Natural killer cell treated with Interleukin-12 subunit alpha and Interleukin-12 subunit beta and Interleukin-15 and Interleukin-18, amount 100 ng/mL, for 72 hours (primary cell): ENCODE measurements at regions not wholly inside any gene's neighbourhood (a gene's known extent, or its start where the extent isn't known, plus 50 kb on each side); places are given as distances from the start of the nearest gene placed in this dataset.
"Not testable (repeated sequence)": the region's sequence is repeated elsewhere in the genome, so short reads cannot be mapped to it uniquely, and the experiment has no call there.

ENCODE experiments used
- ATAC-seq, 2 donors: fragments of 150-1000 bp; cut with Tn5 transposase in 1 of 2; sonication (Bioruptor Pico), chemical (Tn5 transposase) in 1 of 2; 2 replicates each; pipeline ENCODE4 v1.10.0; 2021
- DNase-seq: peaks from one replicate; pipeline ENCODE4 v3.0.0; 2022; ENCODE audit warnings: low spot score
- H3K27ac Mint-ChIP-seq, 2 donors: 1 replicate in 1 of 2; 2 replicates in 1 of 2; pipeline ENCODE4 v1.8.0; 2022; ENCODE audit warnings: mixed read lengths in 2 of 2, mild to moderate bottlenecking in 1 of 2, moderate library complexity in 1 of 2
- H3K27me3 Mint-ChIP-seq, 2 donors: 1 replicate in 1 of 2; 2 replicates in 1 of 2; pipeline ENCODE4 v1.8.0; 2022; ENCODE audit warnings: mixed read lengths in 2 of 2
- H3K36me3 Mint-ChIP-seq: one replicate; pipeline ENCODE4 v1.8.0; 2022; ENCODE audit warnings: mixed read lengths
- H3K4me1 Mint-ChIP-seq, 2 donors: 1 replicate in 1 of 2; 2 replicates in 1 of 2; pipeline ENCODE4 v1.8.0; 2022; ENCODE audit warnings: low read depth in 2 of 2, mixed read lengths in 2 of 2, mild to moderate bottlenecking in 1 of 2
- H3K4me3 Mint-ChIP-seq: one replicate; pipeline ENCODE4 v1.8.0; 2022; ENCODE audit warnings: mixed read lengths
- H3K9me3 Mint-ChIP-seq: 2 replicates; pipeline ENCODE4 v1.8.0; 2022; ENCODE audit warnings: mixed read lengths

- peaks cover 8% of the 10 kb centered on the region for H3K36me3 Mint-ChIP-seq
- no peak overlapping the region for H3K4me3 Mint-ChIP-seq
- H3K4me1 Mint-ChIP-seq = no peaks in the 10 kb centered on the region
- H3K27ac Mint-ChIP-seq = no peak overlapping the region
- no peaks in the 10 kb centered on the region for H3K27me3 Mint-ChIP-seq
- no peak for DNase-seq
- peaks cover 21% of the 10 kb centered on the region for H3K9me3 Mint-ChIP-seq
- no peak for ATAC-seq
These were observed 1117.6 kb upstream of the SLC39A10 start for GRCh38 chr2:194539425-194539824.

GRCh38 chr2:194526121-194526520 is 1130.9 kb upstream of the SLC39A10 start:
- no peaks in the 10 kb centered on the region for H3K27me3 Mint-ChIP-seq
- H3K36me3 Mint-ChIP-seq = no peaks in the 10 kb centered on the region
- H3K4me3 Mint-ChIP-seq = no peak overlapping the region
- DNase-seq (no peak), ATAC-seq (no peak)
- H3K4me1 Mint-ChIP-seq = no peaks in the 10 kb centered on the region
- no peak overlapping the region for H3K27ac Mint-ChIP-seq
- no peaks in the 10 kb centered on the region for H3K9me3 Mint-ChIP-seq

- Mint-ChIP-seq H3K4me1 (no peaks in the 10 kb centered on the region), H3K27ac (no peak overlapping the region), H3K4me3 (no peak overlapping the region), H3K27me3 (no peaks in the 10 kb centered on the region), H3K36me3 (no peaks in the 10 kb centered on the region), H3K9me3 (no peaks in the 10 kb centered on the region)
- DNase-seq (no peak), ATAC-seq (no peak)
These were observed 1142.7 kb upstream of the SLC39A10 start for GRCh38 chr2:194514281-194514680.

- not testable (repeated sequence) for H3K27me3 Mint-ChIP-seq, H3K4me1 Mint-ChIP-seq, ATAC-seq, H3K36me3 Mint-ChIP-seq, H3K9me3 Mint-ChIP-seq, DNase-seq, H3K4me3 Mint-ChIP-seq, H3K27ac Mint-ChIP-seq
These were observed 1146.0 kb upstream of the SLC39A10 start for GRCh38 chr2:194511070-194511469.

- not testable (repeated sequence) for H3K36me3 Mint-ChIP-seq, H3K9me3 Mint-ChIP-seq, DNase-seq, H3K27me3 Mint-ChIP-seq, ATAC-seq, H3K4me1 Mint-ChIP-seq, H3K27ac Mint-ChIP-seq, H3K4me3 Mint-ChIP-seq
These were observed 1152.2 kb upstream of the SLC39A10 start for GRCh38 chr2:194504876-194505275.

- no peak for ATAC-seq
- H3K4me1 Mint-ChIP-seq = no peaks in the 10 kb centered on the region
- no peak overlapping the region for H3K4me3 Mint-ChIP-seq
- no peaks in the 10 kb centered on the region for H3K9me3 Mint-ChIP-seq
- H3K36me3 Mint-ChIP-seq = no peaks in the 10 kb centered on the region
- DNase-seq = no peak
- no peaks in the 10 kb centered on the region for H3K27me3 Mint-ChIP-seq
- no peak overlapping the region for H3K27ac Mint-ChIP-seq
These were observed 1162.0 kb upstream of the SLC39A10 start for GRCh38 chr2:194495046-194495445.

GRCh38 chr2:194494401-194494800 is 1162.6 kb upstream of the SLC39A10 start:
- Mint-ChIP-seq H3K9me3 (no peaks in the 10 kb centered on the region), H3K27ac (no peak overlapping the region), H3K4me1 (no peaks in the 10 kb centered on the region), H3K27me3 (no peaks in the 10 kb centered on the region), H3K36me3 (no peaks in the 10 kb centered on the region), H3K4me3 (no peak overlapping the region)
- no peak for DNase-seq
- no peak for ATAC-seq

- Mint-ChIP-seq H3K4me3 (no peak overlapping the region), H3K27ac (no peak overlapping the region)
These were observed 1165.5 kb upstream of the SLC39A10 start for GRCh38 chr2:194491409-194492115.

GRCh38 chr2:194486326-194486725 is 1170.7 kb upstream of the SLC39A10 start:
- H3K36me3 Mint-ChIP-seq = peaks cover 4% of the 10 kb centered on the region
- ATAC-seq = no peak
- peaks cover 14% of the 10 kb centered on the region for H3K9me3 Mint-ChIP-seq
- H3K4me3 Mint-ChIP-seq = no peak overlapping the region
- no peak for DNase-seq
- H3K27ac Mint-ChIP-seq = no peak overlapping the region
- H3K27me3 Mint-ChIP-seq = no peaks in the 10 kb centered on the region
- H3K4me1 Mint-ChIP-seq = no peaks in the 10 kb centered on the region

More at GRCh38 chr2:194491409-194492115, 1165.5 kb upstream of the SLC39A10 start:
- no peaks in the 10 kb centered on the region for H3K36me3 Mint-ChIP-seq
- ATAC-seq = no peak
- no peaks in the 10 kb centered on the region for H3K27me3 Mint-ChIP-seq
- DNase-seq = no peak
- H3K9me3 Mint-ChIP-seq = no peaks in the 10 kb centered on the region
- no peaks in the 10 kb centered on the region for H3K4me1 Mint-ChIP-seq

- DNase-seq (no peak), ATAC-seq (no peak)
- Mint-ChIP-seq H3K4me1 (no peaks in the 10 kb centered on the region), H3K27ac (no peak overlapping the region), H3K27me3 (no peaks in the 10 kb centered on the region), H3K36me3 (peaks cover 4% of the 10 kb centered on the region), H3K4me3 (no peak overlapping the region), H3K9me3 (peaks cover 14% of the 10 kb centered on the region)
These were observed 1174.0 kb upstream of the SLC39A10 start for GRCh38 chr2:194483041-194483440.

- H3K27me3 Mint-ChIP-seq = no peaks in the 10 kb centered on the region
- H3K36me3 Mint-ChIP-seq = no peaks in the 10 kb centered on the region
- H3K27ac Mint-ChIP-seq = no peak overlapping the region
- peaks cover 11% of the 10 kb centered on the region for H3K9me3 Mint-ChIP-seq
- no peaks in the 10 kb centered on the region for H3K4me1 Mint-ChIP-seq
- ATAC-seq = no peak
- H3K4me3 Mint-ChIP-seq = no peak overlapping the region
- no peak for DNase-seq
These were observed 1191.4 kb upstream of the SLC39A10 start for GRCh38 chr2:194465641-194466040.

GRCh38 chr2:194464964-194465638 is 1191.9 kb upstream of the SLC39A10 start:
- H3K4me3 Mint-ChIP-seq = no peak overlapping the region
- H3K4me1 Mint-ChIP-seq = no peaks in the 10 kb centered on the region
- no peak overlapping the region for H3K27ac Mint-ChIP-seq
- no peaks in the 10 kb centered on the region for H3K36me3 Mint-ChIP-seq
- H3K27me3 Mint-ChIP-seq = no peaks in the 10 kb centered on the region
- ATAC-seq (no peak), DNase-seq (no peak)
- H3K9me3 Mint-ChIP-seq = peaks cover 11% of the 10 kb centered on the region

GRCh38 chr2:194462883-194463282 is 1194.1 kb upstream of the SLC39A10 start:
- not testable (repeated sequence) for H3K4me3 Mint-ChIP-seq, H3K9me3 Mint-ChIP-seq, H3K27ac Mint-ChIP-seq, H3K36me3 Mint-ChIP-seq, H3K27me3 Mint-ChIP-seq, DNase-seq, H3K4me1 Mint-ChIP-seq, ATAC-seq

GRCh38 chr2:194455358-194455757 is 1201.7 kb upstream of the SLC39A10 start:
- Mint-ChIP-seq H3K27me3 (no peaks in the 10 kb centered on the region), H3K9me3 (no peaks in the 10 kb centered on the region), H3K4me1 (no peaks in the 10 kb centered on the region), H3K36me3 (no peaks in the 10 kb centered on the region), H3K27ac (no peak overlapping the region), H3K4me3 (no peak overlapping the region)
- DNase-seq (no peak), ATAC-seq (no peak)
